ENCODE measurements at regions not wholly inside any gene's neighbourhood (a gene's known extent, or its start where the extent isn't known, plus 50 kb on each side); places are given as distances from the start of the nearest gene placed in this dataset.

GRCh38 chr10:28149746-28150145, 150.9 kb upstream of the ODAD2 start:
- H3K4me3 ChIP-seq (ENCODE audit: insufficient read depth, low read length, poor library complexity, severe bottlenecking): no peak overlapping the region

DNA sequence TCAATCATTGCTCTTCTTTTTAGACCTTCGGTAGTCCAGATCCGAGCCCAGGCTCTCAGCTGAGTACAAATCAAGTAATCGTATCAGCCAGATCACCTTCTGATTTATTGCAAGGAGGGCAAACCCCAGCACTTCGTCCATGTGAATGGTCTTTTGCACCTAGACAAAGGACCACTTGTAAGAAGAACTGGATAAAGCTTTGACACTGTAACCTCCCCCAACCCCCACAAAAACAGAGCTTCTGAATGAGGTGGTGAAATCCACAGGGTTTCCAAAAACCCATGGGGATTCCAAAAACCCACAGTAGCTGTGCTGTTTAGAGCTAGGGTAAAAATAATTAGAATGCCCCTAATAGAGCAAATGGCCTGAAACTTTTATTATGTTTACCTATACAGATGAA, 148.8 kb upstream of the ODAD2 start:
- Histone ChIP-seq H3F3A (ENCODE audit: insufficient read depth) (no peaks in the 10 kb centered on the region), H3K4me2 (ENCODE audit: low read depth, low read length, poor library complexity, severe bottlenecking) (no peak overlapping the region), H3K79me2 (ENCODE audit: insufficient read depth, low read length) (no peaks in the 10 kb centered on the region), H3K9me3 (ENCODE audit: insufficient read depth, low read length) (no peaks in the 10 kb centered on the region), H3K9me2 (replicated peaks; ENCODE audit: insufficient read depth, low read length) (no peaks in the 10 kb centered on the region), H4K20me1 (ENCODE audit: low read depth, low read length) (no peaks in the 10 kb centered on the region), H3K4me3 (ENCODE audit: insufficient read depth, low read length, poor library complexity, severe bottlenecking) (no peak overlapping the region), H3K36me3 (ENCODE audit: low read length) (no peaks in the 10 kb centered on the region), H3K9ac (ENCODE audit: low read length) (no peak overlapping the region), H3K27ac (ENCODE audit: low read depth, low read length) (no peak overlapping the region), H3K27me3 (ENCODE audit: low read length) (no peaks in the 10 kb centered on the region), H2AFZ (ENCODE audit: low read depth, low read length, severe bottlenecking) (no peak overlapping the region)
- no peak for TF ChIP-seq EZH2phosphoT487 (conservative IDR thresholded peaks at IDR 0.05; ENCODE audit: low read length)
- no peak for TF ChIP-seq CTCF (IDR thresholded peaks at IDR 0.05; ENCODE audit: insufficient read depth, low read length, poor library complexity, severe bottlenecking)

More at GRCh38 chr10:28149746-28150145, 150.9 kb upstream of the ODAD2 start:
- H3K79me2 ChIP-seq (ENCODE audit: insufficient read depth, low read length): no peaks in the 10 kb centered on the region
- H2AFZ ChIP-seq (ENCODE audit: low read depth, low read length, severe bottlenecking): no peak overlapping the region
- H3K27ac ChIP-seq (ENCODE audit: low read depth, low read length): no peak overlapping the region
- H3F3A ChIP-seq (ENCODE audit: insufficient read depth): no peaks in the 10 kb centered on the region
- H4K20me1 ChIP-seq (ENCODE audit: low read depth, low read length): no peaks in the 10 kb centered on the region
- H3K9me2 ChIP-seq (replicated peaks; ENCODE audit: insufficient read depth, low read length): no peaks in the 10 kb centered on the region
- TF ChIP-seq EZH2phosphoT487 (conservative IDR thresholded peaks at IDR 0.05; ENCODE audit: low read length): no peak
- no peak for TF ChIP-seq CTCF (IDR thresholded peaks at IDR 0.05; ENCODE audit: insufficient read depth, low read length, poor library complexity, severe bottlenecking)
- H3K9ac ChIP-seq (ENCODE audit: low read length): no peak overlapping the region
- H3K9me3 ChIP-seq (ENCODE audit: insufficient read depth, low read length): no peaks in the 10 kb centered on the region
- no peak overlapping the region for H3K4me2 ChIP-seq (ENCODE audit: low read depth, low read length, poor library complexity, severe bottlenecking)
- no peaks in the 10 kb centered on the region for H3K36me3 ChIP-seq (ENCODE audit: low read length)
- no peaks in the 10 kb centered on the region for H3K27me3 ChIP-seq (ENCODE audit: low read length)

DNA sequence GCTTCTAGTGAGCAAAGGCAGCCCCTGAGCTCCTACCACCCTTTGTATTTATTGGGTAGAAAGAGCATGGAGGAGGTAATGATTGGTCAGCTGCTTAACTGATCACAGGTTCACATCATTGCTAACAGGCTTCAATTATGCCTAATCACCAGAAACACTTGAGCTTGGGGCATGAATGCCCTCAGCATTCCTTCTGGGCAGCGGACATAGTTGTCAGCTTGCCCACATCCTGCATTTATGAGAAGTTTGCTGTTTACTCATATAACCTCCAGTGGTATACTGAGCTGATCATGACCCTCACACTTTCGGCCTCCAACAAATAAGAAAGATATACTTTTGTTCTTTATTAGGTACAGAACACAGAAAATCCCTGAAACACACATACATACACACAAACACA, 140.3 kb upstream of the ODAD2 start:
- Histone ChIP-seq H3K36me3 (ENCODE audit: low read length) (no peaks in the 10 kb centered on the region), H3F3A (ENCODE audit: insufficient read depth) (no peaks in the 10 kb centered on the region), H2AFZ (ENCODE audit: low read depth, low read length, severe bottlenecking) (no peak overlapping the region), H3K79me2 (ENCODE audit: insufficient read depth, low read length) (no peaks in the 10 kb centered on the region), H3K4me2 (ENCODE audit: low read depth, low read length, poor library complexity, severe bottlenecking) (no peak overlapping the region), H3K4me3 (ENCODE audit: insufficient read depth, low read length, poor library complexity, severe bottlenecking) (no peak overlapping the region), H3K9me3 (ENCODE audit: insufficient read depth, low read length) (peaks cover 7% of the 10 kb centered on the region; the same call in 1 of the 2 replicates), H3K27me3 (ENCODE audit: low read length) (no peaks in the 10 kb centered on the region), H3K9me2 (replicated peaks; ENCODE audit: insufficient read depth, low read length) (no peaks in the 10 kb centered on the region), H3K27ac (ENCODE audit: low read depth, low read length) (no peak overlapping the region), H4K20me1 (ENCODE audit: low read depth, low read length) (no peaks in the 10 kb centered on the region), H3K9ac (ENCODE audit: low read length) (no peak overlapping the region)
- TF ChIP-seq CTCF (IDR thresholded peaks at IDR 0.05; ENCODE audit: insufficient read depth, low read length, poor library complexity, severe bottlenecking) (no peak), EZH2phosphoT487 (conservative IDR thresholded peaks at IDR 0.05; ENCODE audit: low read length) (no peak)
